Esophagus (tissue), 2 donors: ENCODE measurements at regions not wholly inside any gene's neighbourhood (a gene's known extent, or its start where the extent isn't known, plus 50 kb on each side); places are given as distances from the start of the nearest gene placed in this dataset.

Experiments used
- H3K27ac ChIP-seq, 2 donors: one replicate each; pipeline ENCODE4 v1.5.1; 2013; ENCODE audit warnings: low read depth in 2 of 2, mild to moderate bottlenecking in 2 of 2, inconsistent platforms in 1 of 2, low read length in 1 of 2, moderate library complexity in 1 of 2
- H3K27me3 ChIP-seq, 2 donors: one replicate each; pipeline ENCODE4 v1.6.1; 2013; ENCODE audit warnings: low read length in 2 of 2, control low read depth in 1 of 2, mild to moderate bottlenecking in 1 of 2; ENCODE audit not compliant: insufficient read depth in 2 of 2, control insufficient read depth in 1 of 2
- H3K36me3 ChIP-seq, 2 donors: one replicate each; pipeline ENCODE4 v1.6.1; 2013; ENCODE audit warnings: low read length in 1 of 2; ENCODE audit not compliant: control insufficient read depth in 2 of 2, insufficient read depth in 2 of 2
- H3K4me1 ChIP-seq, 2 donors: one replicate each; pipeline ENCODE4 v1.6.1; 2013; ENCODE audit warnings: low read length in 1 of 2; ENCODE audit not compliant: control insufficient read depth in 2 of 2, insufficient read depth in 2 of 2
- H3K4me3 ChIP-seq, 2 donors: one replicate each; pipeline ENCODE4 v1.5.1; 2013; ENCODE audit warnings: low read length in 2 of 2, mild to moderate bottlenecking in 2 of 2, low read depth in 1 of 2, moderate library complexity in 1 of 2
- H3K9me3 ChIP-seq, 2 donors: one replicate each; pipeline ENCODE4 v1.6.1; 2013; ENCODE audit warnings: mild to moderate bottlenecking in 2 of 2, low read depth in 1 of 2, low read length in 1 of 2, moderate library complexity in 1 of 2; ENCODE audit not compliant: control insufficient read depth in 2 of 2, insufficient read depth in 1 of 2
- WGBS, 2 donors: extraction: QIAGEN DNeasy Blood & Tissue Kit; methylation state at CpG; one replicate each; pipeline ENCODE4 v1.1.7; 2013; 5-methylcytosine and 5-hydroxymethylcytosine counted together
- donor health status: healthy with polysubstance abuse.
- donor health status: Bipolar disorder and iron deficiency.

GRCh38 chr9:90975781-90976538, 174.3 kb downstream of the SYK start:
- Histone ChIP-seq H3K36me3 (no peaks in the 10 kb centered on the region), H3K27me3 (no peaks in the 10 kb centered on the region), H3K9me3 (no peaks in the 10 kb centered on the region), H3K4me3 (no peak overlapping the region), H3K27ac (no peak overlapping the region), H3K4me1 (peaks cover 3 to 17% of the 10 kb centered on the region in 2 donors)
- WGBS, 2 donors: 85 to 86% methylated on average over 22 of the region's 22 CpGs

DNA sequence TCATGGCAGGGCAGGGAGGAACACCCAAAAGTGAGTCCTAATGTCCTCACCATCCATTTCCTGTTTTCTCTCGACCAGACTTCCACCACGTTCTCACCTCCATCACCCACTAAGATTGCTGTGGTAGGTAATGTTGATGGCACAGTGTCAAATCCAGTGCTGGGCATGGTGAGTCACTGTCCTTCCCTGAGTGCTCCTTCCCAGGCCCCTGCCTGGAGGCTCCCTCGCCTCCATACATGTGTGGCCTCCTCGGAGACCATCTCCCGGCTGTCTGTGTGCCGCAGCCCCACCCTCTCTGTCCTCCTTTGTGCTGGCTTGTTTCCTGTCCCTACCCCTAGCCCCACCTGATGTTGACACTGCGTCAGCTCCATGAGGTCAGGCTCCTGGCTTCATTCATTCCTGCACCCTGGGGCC, 177.5 kb downstream of the SYK start:
- Histone ChIP-seq H3K36me3 (no peaks in the 10 kb centered on the region), H3K9me3 (no peaks in the 10 kb centered on the region), H3K27me3 (no peaks in the 10 kb centered on the region), H3K4me3 (no peak overlapping the region), H3K4me1 (peaks cover 0 to 6% of the 10 kb centered on the region in 2 donors), H3K27ac (no peak overlapping the region)
- 72 to 76% methylated on average over 7 of the region's 7 CpGs for WGBS, 2 donors

DNA sequence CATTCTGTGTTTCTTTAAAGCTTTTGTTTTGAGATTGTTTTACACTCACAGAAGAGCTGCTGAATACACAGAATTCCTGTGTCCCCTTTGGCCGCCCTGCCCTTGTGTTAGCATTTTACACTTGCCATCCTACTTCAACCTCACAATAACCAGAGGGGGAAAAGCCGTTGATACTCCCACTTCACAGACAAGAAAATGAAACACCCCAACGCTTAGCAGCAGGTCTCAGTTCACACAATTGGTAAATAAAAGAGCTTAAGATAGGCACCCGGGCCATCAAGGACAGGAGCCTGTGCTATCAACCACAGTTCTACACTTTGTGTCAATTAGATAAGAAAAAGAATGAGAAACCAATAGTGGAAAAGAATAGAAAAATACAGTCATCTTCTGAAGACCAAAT, 178.0 kb downstream of the SYK start:
- H3K4me1 ChIP-seq: peaks cover 0 to 2% of the 10 kb centered on the region in 2 donors
- H3K27me3 ChIP-seq: no peaks in the 10 kb centered on the region
- no peaks in the 10 kb centered on the region for H3K9me3 ChIP-seq
- H3K4me3 ChIP-seq: no peak overlapping the region
- H3K36me3 ChIP-seq: no peaks in the 10 kb centered on the region
- H3K27ac ChIP-seq: no peak overlapping the region
- WGBS, 2 donors: 48 to 68% methylated on average over 4 of the region's 4 CpGs

DNA sequence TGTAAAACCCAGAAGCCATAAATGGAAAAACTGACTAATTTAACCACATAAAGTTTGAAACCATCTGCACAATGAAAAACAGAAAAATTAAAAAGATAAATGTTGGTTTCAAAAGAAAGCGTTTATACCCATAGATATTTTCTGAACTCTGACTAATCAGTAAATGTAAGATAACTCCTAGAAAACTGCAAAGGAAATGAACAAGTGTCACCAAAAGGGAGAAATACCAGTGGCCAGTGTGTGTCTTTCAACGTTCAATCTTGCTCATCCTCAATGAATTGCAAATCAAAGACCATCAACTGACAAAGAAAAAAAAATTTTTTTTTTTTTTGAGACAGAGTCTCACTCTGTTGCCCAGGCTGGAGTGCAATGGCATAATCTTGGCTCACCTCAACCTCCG, 180.1 kb downstream of the SYK start:
- 84 to 85% methylated on average over 3 of the region's 3 CpGs for WGBS, 2 donors
- Histone ChIP-seq H3K9me3 (no peaks in the 10 kb centered on the region), H3K4me1 (no peaks in the 10 kb centered on the region), H3K27me3 (no peaks in the 10 kb centered on the region), H3K4me3 (no peak overlapping the region), H3K36me3 (no peaks in the 10 kb centered on the region), H3K27ac (no peak overlapping the region)

DNA sequence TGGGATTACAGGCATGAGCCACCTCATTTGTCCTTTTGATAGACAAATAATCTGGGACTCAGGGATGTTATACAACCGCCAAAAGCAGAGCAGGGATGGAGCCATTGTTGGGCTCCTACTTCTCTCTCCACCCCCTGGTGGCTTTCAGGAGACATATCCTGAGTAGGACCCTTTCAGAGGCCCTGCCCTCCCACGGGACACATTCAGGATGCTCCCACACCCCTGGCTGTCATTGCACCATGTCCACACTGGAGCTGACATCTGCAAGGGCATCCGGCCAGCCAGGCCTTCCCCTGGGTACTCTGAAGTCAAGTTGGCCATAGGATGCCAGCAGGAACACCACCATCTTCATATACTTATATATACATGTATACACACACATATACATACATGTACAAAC, 181.8 kb downstream of the SYK start:
- WGBS, 2 donors: 80 to 90% methylated on average over 3 of the region's 3 CpGs
- Histone ChIP-seq H3K27ac (no peak overlapping the region), H3K4me1 (no peaks in the 10 kb centered on the region), H3K27me3 (no peaks in the 10 kb centered on the region), H3K4me3 (no peak overlapping the region), H3K36me3 (no peaks in the 10 kb centered on the region), H3K9me3 (no peaks in the 10 kb centered on the region)

- no peaks in the 10 kb centered on the region for H3K4me1 ChIP-seq
- 49 to 64% methylated on average over 3 of the region's 3 CpGs for WGBS, 2 donors
- H3K27ac ChIP-seq: no peak overlapping the region
- no peaks in the 10 kb centered on the region for H3K27me3 ChIP-seq
- no peak overlapping the region for H3K4me3 ChIP-seq
- H3K36me3 ChIP-seq: no peaks in the 10 kb centered on the region
- H3K9me3 ChIP-seq: no peaks in the 10 kb centered on the region
Observed at GRCh38 chr9:90985631-90986030, 184.0 kb downstream of the SYK start.

GRCh38 chr9:90986161-90986560, 184.5 kb downstream of the SYK start:
- Histone ChIP-seq H3K36me3 (no peaks in the 10 kb centered on the region), H3K27ac (no peak overlapping the region), H3K4me3 (no peak overlapping the region), H3K9me3 (no peaks in the 10 kb centered on the region), H3K27me3 (no peaks in the 10 kb centered on the region), H3K4me1 (no peaks in the 10 kb centered on the region)
- WGBS, 2 donors: 77% methylated on average over 3 of the region's 3 CpGs

GRCh38 chr9:90987566-90987965, 185.9 kb downstream of the SYK start:
- Histone ChIP-seq H3K27me3 (no peaks in the 10 kb centered on the region), H3K36me3 (no peaks in the 10 kb centered on the region), H3K4me3 (no peak overlapping the region), H3K9me3 (no peaks in the 10 kb centered on the region), H3K27ac (no peak overlapping the region), H3K4me1 (no peaks in the 10 kb centered on the region)
- 60% methylated on average over 2 of the region's 2 CpGs for WGBS, 2 donors

DNA sequence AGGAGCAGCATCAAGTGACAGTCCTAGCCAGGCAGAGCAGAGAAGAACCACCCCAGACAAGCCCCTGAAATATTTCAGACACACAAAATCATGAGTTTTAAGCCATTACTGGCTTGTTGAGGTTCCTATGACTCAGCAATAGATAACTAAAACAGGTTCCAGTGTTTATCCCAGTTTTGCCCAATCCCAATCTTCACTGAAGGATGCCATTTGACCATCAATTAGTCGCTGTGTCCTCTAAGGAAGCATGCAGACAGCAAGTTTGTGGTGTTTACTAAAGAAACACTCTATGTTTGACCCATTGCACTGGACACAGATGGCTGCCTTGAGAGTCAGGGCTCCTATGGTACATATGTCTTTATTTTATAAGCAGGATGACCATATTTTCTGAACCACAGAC, 186.7 kb downstream of the SYK start:
- no peak overlapping the region for H3K4me3 ChIP-seq
- no peaks in the 10 kb centered on the region for H3K36me3 ChIP-seq
- no peaks in the 10 kb centered on the region for H3K9me3 ChIP-seq
- H3K27ac ChIP-seq: no peak overlapping the region
- H3K27me3 ChIP-seq: no peaks in the 10 kb centered on the region
- 91 to 95% methylated on average over 1 of the region's 1 CpG for WGBS, 2 donors
- H3K4me1 ChIP-seq: no peaks in the 10 kb centered on the region

DNA sequence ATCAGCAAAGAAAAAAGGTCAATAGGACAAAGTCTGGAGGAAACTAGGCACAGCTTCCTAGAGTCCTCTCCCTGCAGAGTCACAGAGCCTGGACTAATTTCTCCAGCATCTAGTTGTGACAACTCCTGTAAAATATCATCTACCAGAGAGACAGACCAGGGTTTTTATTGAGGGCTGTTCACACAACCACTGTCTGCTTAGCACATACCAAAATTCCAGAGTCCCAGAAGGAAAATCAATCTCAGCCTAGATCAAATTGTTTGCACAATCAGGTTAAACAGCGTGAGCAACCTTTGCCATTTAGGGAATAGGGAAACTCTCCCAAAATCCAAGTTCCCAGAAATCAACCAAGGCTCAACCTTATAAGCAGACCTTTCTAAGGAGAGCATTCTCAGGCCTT, 190.3 kb downstream of the SYK start:
- WGBS, 2 donors: 56 to 76% methylated on average over 1 of the region's 1 CpG
- H3K27me3 ChIP-seq: no peaks in the 10 kb centered on the region
- H3K36me3 ChIP-seq: no peaks in the 10 kb centered on the region
- H3K27ac ChIP-seq: no peak overlapping the region
- H3K9me3 ChIP-seq: no peaks in the 10 kb centered on the region
- H3K4me1 ChIP-seq: no peaks in the 10 kb centered on the region
- H3K4me3 ChIP-seq: no peak overlapping the region
